HG02981 (cell line): ENCODE measurements at regions not wholly inside any gene's neighbourhood (a gene's known extent, or its start where the extent isn't known, plus 50 kb on each side); places are given as distances from the start of the nearest gene placed in this dataset.

ENCODE experiments used
- ATAC-seq: cut with Tn5 transposase; IDR thresholded peaks from one replicate; pipeline ENCODE4 v1.9.1; 2021; ENCODE audit warnings: mild to moderate bottlenecking, moderate library complexity; ENCODE audit not compliant: unreplicated experiment

- no peak for ATAC-seq
Measured at GRCh38 chr10:2143213-2143835, 406.0 kb upstream of the ADARB2 start.

DNA sequence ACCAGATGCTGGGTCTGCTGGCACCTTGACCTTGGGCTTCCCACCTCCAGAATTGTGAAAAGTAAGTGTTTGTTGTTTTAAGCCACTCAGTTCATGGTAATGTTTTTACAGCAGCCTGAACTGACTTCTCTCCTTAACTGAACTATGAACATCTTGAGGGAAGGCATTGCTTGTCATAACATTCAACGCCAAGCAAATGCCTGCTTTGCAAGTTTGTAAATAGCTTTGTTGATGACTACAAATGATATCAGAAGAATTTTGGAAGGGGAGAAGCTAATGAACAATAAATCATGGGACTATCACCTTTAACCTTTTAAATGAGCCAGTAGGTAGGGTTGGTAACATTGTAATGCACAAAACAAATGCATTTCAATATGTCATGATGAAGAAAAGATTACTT, 402.4 kb upstream of the ADARB2 start:
- ATAC-seq = no peak

- ATAC-seq = peak; percentile 65
Measured at GRCh38 chr10:2137549-2138174, 400.3 kb upstream of the ADARB2 start.

DNA sequence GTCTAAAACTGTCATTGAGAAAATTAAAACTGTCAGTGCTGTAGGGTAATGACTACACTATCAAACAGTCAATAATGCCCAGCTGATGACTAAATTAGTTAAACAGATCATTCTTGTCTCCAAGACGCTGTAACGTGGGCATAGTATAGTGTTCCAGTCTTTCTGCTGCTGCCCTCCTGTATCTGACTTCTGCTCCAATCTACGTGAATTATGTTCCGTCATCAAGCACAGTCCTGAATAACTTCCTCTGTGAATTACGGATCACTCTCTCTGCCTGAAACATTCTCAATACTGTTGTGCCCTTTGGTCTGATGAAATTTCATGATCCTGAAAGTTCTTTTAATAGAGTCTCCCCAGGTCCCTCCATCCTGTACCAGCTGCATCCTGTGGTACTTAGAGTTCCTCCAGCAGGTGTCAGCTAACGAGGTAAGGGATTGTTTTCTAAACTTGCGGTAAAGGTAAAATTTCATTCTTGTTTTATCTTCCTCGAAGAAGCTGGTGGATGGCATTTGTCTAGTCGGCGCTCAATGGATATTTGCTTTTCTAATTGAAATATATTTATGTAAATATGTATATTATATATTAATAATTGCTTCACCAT, 393.5 kb upstream of the ADARB2 start:
- ATAC-seq = no peak

DNA sequence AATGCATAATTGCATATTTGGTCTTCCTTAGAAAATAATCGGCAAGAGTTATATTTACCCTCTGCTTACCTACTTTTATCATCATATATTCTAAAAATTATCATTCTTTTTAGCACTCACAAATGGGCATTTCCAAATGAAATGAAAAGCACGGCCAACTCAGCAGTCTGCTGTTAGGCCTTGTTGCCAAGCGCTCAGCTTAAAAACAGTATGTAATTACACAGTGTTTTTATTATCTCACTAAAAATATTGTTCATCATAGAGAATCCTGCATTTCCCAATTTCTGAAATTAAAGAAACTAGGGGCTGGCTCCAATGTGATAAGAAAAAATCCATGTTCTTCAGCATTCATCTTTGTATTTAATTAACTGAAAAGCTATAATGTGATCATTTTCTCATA, 391.7 kb upstream of the ADARB2 start:
- ATAC-seq = no peak

DNA sequence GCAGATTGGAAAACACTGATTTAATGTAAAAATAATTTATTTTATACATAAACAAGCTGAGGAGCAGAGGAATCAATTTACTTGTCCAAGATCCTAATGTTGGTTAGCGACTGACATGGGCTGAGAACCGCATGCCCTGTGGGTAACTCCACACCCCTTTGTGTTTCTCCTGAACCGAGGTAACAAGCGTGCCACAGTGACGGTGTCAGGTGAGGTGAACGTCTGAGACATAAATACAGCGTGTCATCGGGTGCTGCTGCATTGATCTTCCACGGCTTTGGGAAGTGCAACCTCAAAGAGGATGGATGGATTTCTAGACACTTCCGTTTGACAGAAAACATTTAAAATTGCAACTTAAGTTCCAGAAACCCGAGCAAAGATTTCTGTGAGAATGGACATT, 386.8 kb upstream of the ADARB2 start:
- no peak for ATAC-seq

DNA sequence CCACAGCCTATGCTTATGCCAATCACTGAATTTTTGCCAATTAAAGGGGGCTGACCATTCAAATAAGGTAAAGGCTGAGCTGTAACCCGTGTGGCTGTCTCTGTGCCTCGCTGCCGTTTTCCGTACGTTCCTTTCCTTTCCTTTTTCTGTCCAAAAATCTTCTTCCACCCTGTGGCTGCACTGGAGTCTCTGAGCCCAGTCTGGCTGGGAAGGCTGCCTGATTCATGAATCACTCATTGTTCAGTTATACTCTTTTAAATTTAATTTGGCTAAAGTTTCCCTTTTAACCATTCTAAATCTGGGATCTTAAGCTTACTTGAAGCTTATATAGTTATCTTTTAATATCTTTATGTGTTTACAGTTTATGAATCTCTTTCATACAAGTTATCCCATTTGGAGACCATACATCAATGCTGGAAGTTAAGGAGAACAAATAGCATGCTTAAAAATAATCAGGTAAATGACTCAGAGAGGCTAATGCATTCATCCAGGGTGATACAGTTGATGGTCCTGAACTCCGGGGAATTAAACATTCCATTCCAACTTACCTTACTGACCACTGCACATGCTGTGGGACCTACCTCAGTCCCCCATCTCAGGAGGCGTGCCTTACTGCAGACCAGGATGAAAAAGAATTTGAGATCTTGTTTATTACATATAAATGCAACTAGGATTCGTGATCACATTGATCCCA, 385.3 kb upstream of the ADARB2 start:
- ATAC-seq = no peak

- ATAC-seq = no peak
Measured at GRCh38 chr10:2121929-2122328, 384.6 kb upstream of the ADARB2 start.

DNA sequence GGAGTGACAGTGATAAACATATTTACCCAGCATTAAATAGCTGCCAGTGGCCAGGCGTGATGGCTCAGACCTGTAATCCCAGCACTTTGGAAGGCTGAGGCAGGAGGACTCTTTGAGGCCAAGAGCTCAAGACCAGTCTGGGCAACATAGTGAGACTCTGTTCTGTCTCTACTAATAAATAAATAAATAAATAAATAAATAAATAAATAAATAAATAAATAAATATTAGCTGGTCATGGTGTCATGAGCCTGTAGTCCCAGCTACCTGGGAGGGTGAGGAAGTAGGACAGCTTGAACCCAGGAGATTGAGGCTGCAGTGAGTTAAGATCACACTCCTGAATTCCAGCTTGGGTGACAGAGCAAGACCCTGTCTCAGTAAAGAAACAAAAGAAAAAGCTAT, 384.0 kb upstream of the ADARB2 start:
- no peak for ATAC-seq

DNA sequence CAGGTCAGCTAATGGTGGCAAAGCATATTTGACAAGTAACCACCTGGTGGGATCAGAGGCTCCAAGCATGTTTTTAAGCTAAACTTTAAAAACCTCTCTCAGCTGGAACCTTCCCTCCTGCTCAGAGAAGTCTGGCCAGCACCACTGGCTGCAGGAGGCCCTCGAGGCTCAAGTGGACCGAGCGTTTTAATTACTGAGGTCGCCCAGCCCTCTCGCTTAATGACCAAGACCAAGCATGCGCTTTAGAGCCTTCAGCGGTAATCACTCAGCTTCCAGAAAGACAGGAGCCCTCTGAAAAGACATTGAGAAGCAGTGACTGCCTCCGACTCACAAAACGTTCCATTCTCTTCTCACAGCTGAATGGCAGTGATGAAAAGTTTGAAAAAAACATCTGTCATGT, 383.4 kb upstream of the ADARB2 start:
- no peak for ATAC-seq

DNA sequence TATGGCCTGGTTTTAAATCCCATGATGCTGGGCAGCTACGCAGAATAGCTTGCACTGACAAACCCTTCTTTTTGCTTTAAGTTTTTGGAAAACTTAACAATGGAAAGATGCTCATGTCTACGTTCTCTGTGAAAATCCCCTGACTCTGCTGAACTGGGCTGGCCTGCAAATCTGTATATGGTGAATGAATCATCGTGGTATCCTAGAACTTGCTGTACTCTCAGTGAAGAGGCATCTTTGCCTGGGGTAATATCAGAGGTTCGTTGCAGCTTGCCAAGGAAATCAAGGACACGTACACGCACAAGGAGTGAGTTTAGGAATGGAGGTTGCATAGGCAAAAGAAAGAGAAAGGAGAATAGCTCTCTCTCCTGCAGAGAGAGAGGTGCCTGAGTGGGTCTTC, 382.0 kb upstream of the ADARB2 start:
- ATAC-seq = no peak

DNA sequence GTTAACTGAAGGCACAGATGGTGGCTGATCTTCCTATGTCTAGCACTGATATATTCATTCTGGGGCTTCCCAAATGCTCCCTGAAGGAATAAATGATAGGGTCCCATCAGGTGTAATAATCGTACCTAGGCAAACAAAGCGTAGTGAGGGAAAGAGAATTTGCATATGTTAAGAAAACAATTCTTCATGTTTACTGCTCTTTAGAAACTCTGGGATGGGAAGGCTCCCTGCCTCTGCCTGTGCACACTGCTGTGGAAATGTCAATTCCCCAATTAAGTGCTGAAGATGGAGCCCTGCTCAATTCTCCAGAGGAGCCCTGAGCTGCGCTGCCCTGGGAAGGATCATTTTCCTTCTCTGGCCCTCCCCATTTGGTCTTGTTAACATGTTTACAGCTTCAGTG, 380.9 kb upstream of the ADARB2 start:
- ATAC-seq = no peak

DNA sequence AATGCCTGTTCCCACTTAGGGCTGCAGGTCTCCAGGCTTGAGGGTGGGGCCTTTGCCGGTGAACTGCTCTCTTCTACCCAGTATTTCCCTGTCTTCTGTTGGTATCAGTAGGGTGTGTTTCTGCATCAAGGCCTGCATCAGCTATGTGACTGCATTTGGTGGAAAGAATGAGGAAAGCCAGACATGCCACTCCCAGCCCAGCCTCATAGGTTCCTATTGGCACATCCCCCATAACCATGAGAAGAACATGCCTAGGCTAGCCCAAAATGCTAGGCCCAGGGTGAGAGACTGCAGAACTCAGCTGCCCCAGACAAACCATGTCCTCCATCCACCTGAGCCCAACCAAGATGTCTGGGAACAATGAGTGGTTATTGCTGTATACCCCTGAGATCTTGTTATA, 380.3 kb upstream of the ADARB2 start:
- no peak for ATAC-seq

DNA sequence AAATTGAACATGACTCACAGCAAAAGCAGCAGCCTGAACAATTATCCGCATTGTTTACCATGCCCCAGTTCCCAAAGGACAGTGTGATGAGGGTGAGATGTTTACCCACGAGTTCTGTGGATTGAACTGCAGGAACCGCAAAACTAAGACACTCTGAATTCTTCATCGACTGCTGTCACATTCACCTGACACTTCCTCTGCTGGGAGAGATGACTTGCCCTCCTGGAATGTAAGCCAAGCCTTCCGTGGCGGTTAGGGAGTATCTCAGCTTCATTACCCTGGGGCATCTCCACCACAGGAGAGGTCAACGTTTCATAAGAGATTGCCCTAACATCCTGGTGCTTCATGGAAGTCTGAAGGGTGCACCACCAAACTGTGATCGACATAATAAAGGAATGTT, 374.6 kb upstream of the ADARB2 start:
- no peak for ATAC-seq

DNA sequence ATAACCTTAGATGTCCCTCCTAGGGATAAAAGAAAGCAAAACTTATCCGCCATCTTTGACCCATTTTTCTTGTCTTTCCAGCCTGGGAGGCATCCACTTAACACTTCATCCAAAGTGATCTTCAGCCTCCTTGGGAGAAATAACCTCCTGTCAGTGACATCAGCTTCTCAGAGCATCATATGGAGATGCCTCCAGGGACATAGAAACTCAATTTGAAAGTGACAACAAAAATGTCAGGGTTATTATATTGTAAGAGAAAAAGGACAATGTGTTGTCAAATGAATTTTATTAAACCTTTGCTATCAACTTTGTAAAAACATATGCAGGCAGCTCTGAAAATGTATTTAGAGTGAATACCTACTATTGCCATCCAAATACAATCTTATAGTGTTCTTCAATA, 371.2 kb upstream of the ADARB2 start:
- no peak for ATAC-seq

- no peak for ATAC-seq
Measured at GRCh38 chr10:2106641-2107040, 369.3 kb upstream of the ADARB2 start.

- no peak for ATAC-seq
Measured at GRCh38 chr10:2099321-2099720, 362.0 kb upstream of the ADARB2 start.

DNA sequence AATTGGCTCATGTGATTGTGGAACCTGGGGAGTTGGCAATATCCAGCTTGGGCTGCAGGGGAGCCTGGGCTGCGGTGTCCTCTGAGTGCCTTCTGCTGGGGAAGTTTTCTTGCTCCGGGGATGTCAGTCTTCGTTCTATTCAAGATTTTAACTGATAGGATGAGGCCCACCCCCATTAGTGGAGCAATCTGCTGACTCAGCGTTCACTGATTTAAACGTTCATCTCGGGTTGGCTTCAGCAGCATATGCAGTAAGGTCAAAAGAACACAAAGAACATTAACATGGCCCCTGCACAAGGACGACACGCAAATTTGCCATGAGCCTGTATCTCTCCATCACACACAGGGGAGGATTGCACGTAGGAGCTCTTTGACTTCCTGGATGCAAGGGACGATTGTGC, 360.6 kb upstream of the ADARB2 start:
- ATAC-seq = no peak

DNA sequence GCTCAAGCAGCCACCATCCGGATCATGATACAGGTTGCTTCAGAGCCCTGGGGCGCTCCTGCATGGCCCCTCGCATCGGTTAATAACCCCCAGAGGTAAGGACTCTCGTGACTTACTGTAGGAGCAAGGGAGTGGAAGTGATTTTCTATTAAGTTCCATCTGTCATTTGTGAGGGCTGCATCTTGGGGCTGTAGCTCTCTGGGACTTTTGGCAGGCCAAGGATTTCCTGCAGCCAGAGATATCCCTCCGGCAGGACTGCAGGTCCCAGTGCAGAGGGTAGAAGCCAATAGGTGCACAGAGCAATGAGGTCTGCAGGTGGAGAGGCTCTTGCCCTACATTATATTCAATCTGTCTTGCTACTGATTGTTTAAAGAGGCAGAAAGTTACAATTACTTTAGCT, 356.8 kb upstream of the ADARB2 start:
- no peak for ATAC-seq

- no peak for ATAC-seq
Measured at GRCh38 chr10:2083591-2083990, 346.3 kb upstream of the ADARB2 start.

GRCh38 chr10:2081501-2081900, 344.2 kb upstream of the ADARB2 start:
- peak; percentile 65 for ATAC-seq

GRCh38 chr10:2079603-2080078, 342.3 kb upstream of the ADARB2 start:
- ATAC-seq = peak; percentile 55
